Thyroid gland (tissue), 4 donors: ENCODE measurements at regions not wholly inside any gene's neighbourhood (a gene's known extent, or its start where the extent isn't known, plus 50 kb on each side); places are given as distances from the start of the nearest gene placed in this dataset.

ENCODE experiments used
- POLR2A ChIP-seq, 2 donors: fragments of 450-650 bp; IDR thresholded peaks; one replicate each; pipeline ENCODE4 v1.6.1; 2017; ENCODE audit warnings: antibody characterized with exemption in 2 of 2, mild to moderate bottlenecking in 2 of 2, moderate library complexity in 1 of 2
- TF ChIP-seq, protein P1 (sequence below), 6 experiments: fragments of 200-600 bp in 3 of 6; fragments of 450-650 bp in 3 of 6; sonication (generic) in 3 of 6; IDR thresholded peaks; one replicate each; pipeline ENCODE4 v1.5.1; 2016 to 2019; ENCODE audit warnings: antibody characterized with exemption in 6 of 6, mild to moderate bottlenecking in 2 of 6, inconsistent platforms in 1 of 6, moderate library complexity in 1 of 6

DNA sequence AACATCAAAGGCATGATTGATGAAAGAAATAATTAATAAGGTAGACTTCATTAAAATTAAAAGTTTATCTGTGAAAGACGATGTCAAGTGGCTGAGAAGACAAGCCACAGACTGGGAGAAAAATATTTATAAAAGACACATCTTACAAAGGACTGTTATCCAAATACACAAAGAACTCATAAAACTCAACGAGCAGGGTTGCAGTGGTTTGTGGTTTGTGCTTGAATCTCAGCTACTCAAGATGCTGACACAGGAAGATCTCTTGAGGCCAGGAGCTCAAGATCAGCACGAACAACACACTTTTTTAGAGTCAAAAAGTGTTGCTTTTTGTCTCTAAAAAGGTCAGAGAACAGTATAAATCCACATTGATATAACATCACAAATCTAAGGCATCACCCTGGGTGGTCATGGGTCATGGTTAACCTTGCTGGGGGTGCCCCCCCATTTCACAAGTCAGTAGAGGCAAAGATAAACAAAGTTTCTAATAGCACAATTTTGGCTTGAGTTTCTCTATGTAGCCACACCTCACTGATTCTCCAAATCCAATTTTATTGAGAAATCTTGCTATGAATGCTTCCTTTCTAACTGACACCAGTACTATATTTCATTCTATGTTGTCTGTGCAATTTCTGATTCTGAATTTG lies 342.9 kb upstream of the RPS23 start:
- TF ChIP-seq, protein P1, sequence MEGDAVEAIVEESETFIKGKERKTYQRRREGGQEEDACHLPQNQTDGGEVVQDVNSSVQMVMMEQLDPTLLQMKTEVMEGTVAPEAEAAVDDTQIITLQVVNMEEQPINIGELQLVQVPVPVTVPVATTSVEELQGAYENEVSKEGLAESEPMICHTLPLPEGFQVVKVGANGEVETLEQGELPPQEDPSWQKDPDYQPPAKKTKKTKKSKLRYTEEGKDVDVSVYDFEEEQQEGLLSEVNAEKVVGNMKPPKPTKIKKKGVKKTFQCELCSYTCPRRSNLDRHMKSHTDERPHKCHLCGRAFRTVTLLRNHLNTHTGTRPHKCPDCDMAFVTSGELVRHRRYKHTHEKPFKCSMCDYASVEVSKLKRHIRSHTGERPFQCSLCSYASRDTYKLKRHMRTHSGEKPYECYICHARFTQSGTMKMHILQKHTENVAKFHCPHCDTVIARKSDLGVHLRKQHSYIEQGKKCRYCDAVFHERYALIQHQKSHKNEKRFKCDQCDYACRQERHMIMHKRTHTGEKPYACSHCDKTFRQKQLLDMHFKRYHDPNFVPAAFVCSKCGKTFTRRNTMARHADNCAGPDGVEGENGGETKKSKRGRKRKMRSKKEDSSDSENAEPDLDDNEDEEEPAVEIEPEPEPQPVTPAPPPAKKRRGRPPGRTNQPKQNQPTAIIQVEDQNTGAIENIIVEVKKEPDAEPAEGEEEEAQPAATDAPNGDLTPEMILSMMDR (IDR thresholded peaks at IDR 0.05) = no peak
- no peak for TF ChIP-seq POLR2A (IDR thresholded peaks at IDR 0.05)
